ENCODE measurements at regions not wholly inside any gene's neighbourhood (a gene's known extent, or its start where the extent isn't known, plus 50 kb on each side); places are given as distances from the start of the nearest gene placed in this dataset.

GRCh38 chr18:69257861-69258458 is 142.7 kb upstream of the DOK6 start:
- TF ChIP-seq CTCF (IDR thresholded peaks at IDR 0.05) (no peak), REST (IDR thresholded peaks at IDR 0.05; ENCODE audit: insufficient read depth in 1 of 2, low read depth in 2 of 2, low read length in 1 of 2) (no peak)

Measured in Panc1 (cell line).